B cell (primary cell): ENCODE measurements at regions not wholly inside any gene's neighbourhood (a gene's known extent, or its start where the extent isn't known, plus 50 kb on each side); places are given as distances from the start of the nearest gene placed in this dataset.

Experiments used
- ATAC-seq: fragments of 200-7000 bp; cut with Tn5 transposase; one replicate; pipeline ENCODE4 v1.10.0; 2021; ENCODE audit warnings: low read depth, mild to moderate bottlenecking, moderate number of reproducible peaks, moderate library complexity
- CTCF ChIA-PET: fragments of 350-600 bp; sonication (Branson Sonifier 250); formaldehyde crosslinking; loops from one replicate; lab custom pipeline; 2021; ENCODE audit warnings: antibody characterized with exemption, inconsistent platforms; lab: Charles Lee
- POLR2A ChIA-PET: fragments of 350-600 bp; sonication (Branson Sonifier 250); formaldehyde crosslinking; loops from one replicate; lab custom pipeline; 2021; ENCODE audit warnings: antibody characterized with exemption; lab: Charles Lee
- DNase-seq: peaks from one replicate; pipeline ENCODE4 v3.0.0; 2013
- H2AFZ ChIP-seq: 2 replicates; pipeline ENCODE4 v1.6.1; 2012; ENCODE audit warnings: mild to moderate bottlenecking, low read depth, low read length; ENCODE audit not compliant: insufficient read depth, poor library complexity, severe bottlenecking
- H3K27ac ChIP-seq, 2 donors: 1 replicate in 1 of 2; 2 replicates in 1 of 2; pipeline ENCODE4 v1.5.1; 2012 to 2013; ENCODE audit warnings: low read length in 2 of 2, mild to moderate bottlenecking in 2 of 2, moderate library complexity in 1 of 2
- H3K27me3 ChIP-seq, 4 experiments: fragments of 200-600 bp in 1 of 4; sonication (generic) in 1 of 4; replicated peaks in 1 of 4; 1 replicate in 2 of 4; 2 replicates in 2 of 4; pipeline versions ENCODE4 v1.6.1 to v1.7.0; 2013 to 2016; ENCODE audit warnings: low read length in 3 of 4, mild to moderate bottlenecking in 2 of 4, mixed read lengths in 1 of 4, moderate library complexity in 1 of 4; ENCODE audit not compliant: insufficient read depth in 4 of 4, control insufficient read depth in 3 of 4; ENCODE audit errors: control extremely low read depth in 1 of 4
- H3K36me3 ChIP-seq, 2 experiments: replicated peaks in 1 of 2; 1 replicate in 1 of 2; 2 replicates in 1 of 2; pipeline versions ENCODE4 v1.6.1 to v1.7.1; 2013; ENCODE audit warnings: low read length in 1 of 2; ENCODE audit not compliant: insufficient read depth in 2 of 2, control insufficient read depth in 1 of 2; ENCODE audit errors: control extremely low read depth in 1 of 2, extremely low read depth in 1 of 2
- H3K4me1 ChIP-seq, 2 donors: fragments of 200-600 bp in 1 of 2; sonication (generic) in 1 of 2; 1 replicate in 1 of 2; 2 replicates in 1 of 2; pipeline versions ENCODE4 v1.5.1 to v1.6.1; 2013 to 2017; ENCODE audit warnings: low read length in 2 of 2; ENCODE audit not compliant: control insufficient read depth in 2 of 2, insufficient read depth in 2 of 2
- H3K4me2 ChIP-seq: replicated peaks from 2 replicates; pipeline ENCODE3; 2012; ENCODE audit warnings: mild to moderate bottlenecking, low read depth, low read length; ENCODE audit not compliant: poor library complexity, severe bottlenecking
- H3K4me3 ChIP-seq, 5 experiments: fragments of 200-600 bp in 1 of 5; sonication (generic) in 1 of 5; 1 replicate in 3 of 5; 2 replicates in 2 of 5; pipeline versions ENCODE4 v1.5.1 to v1.7.0; 2011 to 2016; ENCODE audit warnings: low read length in 4 of 5, mild to moderate bottlenecking in 4 of 5, low read depth in 2 of 5, control low read depth in 1 of 5, moderate library complexity in 1 of 5; ENCODE audit not compliant: insufficient read depth in 1 of 5; ENCODE audit errors: control extremely low read depth in 1 of 5, extremely low read depth in 1 of 5
- H3K79me2 ChIP-seq: fragments of 200-600 bp; sonication (generic); one replicate; pipeline ENCODE4 v1.6.0; 2016; ENCODE audit warnings: low read length; ENCODE audit not compliant: control insufficient read depth, insufficient read depth
- H3K9ac ChIP-seq: fragments of 200-600 bp; sonication (generic); 2 replicates; pipeline ENCODE4 v1.6.1; 2017; ENCODE audit warnings: mild to moderate bottlenecking, low read length, moderate library complexity
- H3K9me3 ChIP-seq, 3 donors: one replicate each; pipeline versions ENCODE4 v1.6.1 to v1.7.1; 2013; ENCODE audit warnings: low read length in 2 of 3; ENCODE audit not compliant: control insufficient read depth in 2 of 3, insufficient read depth in 1 of 3; ENCODE audit errors: control extremely low read depth in 1 of 3
- H4K20me1 ChIP-seq: 2 replicates; pipeline ENCODE4 v1.6.0; 2012; ENCODE audit warnings: mild to moderate bottlenecking, low read length; ENCODE audit not compliant: insufficient read depth, control insufficient read depth, poor library complexity, severe bottlenecking
- H3K27ac Mint-ChIP-seq: one replicate; pipeline ENCODE4 v1.8.0; 2021; ENCODE audit warnings: mixed read lengths
- H3K27me3 Mint-ChIP-seq: one replicate; pipeline ENCODE4 v1.8.0; 2021; ENCODE audit warnings: mixed read lengths
- H3K4me1 Mint-ChIP-seq: one replicate; pipeline ENCODE4 v1.8.0; 2021; ENCODE audit warnings: mixed read lengths
- H3K4me3 Mint-ChIP-seq: one replicate; pipeline ENCODE4 v1.8.0; 2021; ENCODE audit warnings: mixed read lengths
- H3K9me3 Mint-ChIP-seq: one replicate; pipeline ENCODE4 v1.8.0; 2022; ENCODE audit warnings: mixed read lengths; ENCODE audit not compliant: insufficient read depth
- CTCF ChIP-seq: fragments of 200-600 bp; IDR thresholded peaks from one replicate; pipeline ENCODE4 v1.8.0; 2022; ENCODE audit warnings: antibody characterized with exemption, mild to moderate bottlenecking
- EZH2 ChIP-seq: IDR thresholded peaks from 2 replicates; pipeline ENCODE4 v1.6.1; 2012; ENCODE audit warnings: borderline replicate concordance, low read depth, mild to moderate bottlenecking, moderate library complexity, low read length; ENCODE audit not compliant: insufficient read depth, poor library complexity, severe bottlenecking
- WGBS: methylation state at CpG from one replicate; pipeline ENCODE4 v1.1.5; 2013; ENCODE audit warnings: missing lambda C conversion rate; ENCODE audit not compliant: insufficient coverage; 5-methylcytosine and 5-hydroxymethylcytosine counted together
- intact Hi-C: fragments of 100-400 bp; cut with micrococcal nuclease; formaldehyde crosslinking; loops from one replicate; pipeline ENCODE4 v1.10.0; 2022

- H3K27ac Mint-ChIP-seq = no peak overlapping the region
Measured at GRCh38 chr5:111865356-111865755, 108.4 kb upstream of the NREP start.

GRCh38 chr5:111863801-111864200 lies 106.8 kb upstream of the NREP start:
- H3K4me1 Mint-ChIP-seq = no peaks in the 10 kb centered on the region
- Histone ChIP-seq H3K9me3 (no peaks in the 10 kb centered on the region), H3K4me1 (no peaks in the 10 kb centered on the region), H3K79me2 (no peaks in the 10 kb centered on the region), H3K4me2 (no peak overlapping the region), H3K36me3 (no peaks in the 10 kb centered on the region), H3K27ac (no peak overlapping the region), H3K27me3 (no peaks in the 10 kb centered on the region), H4K20me1 (no peaks in the 10 kb centered on the region), H3K4me3 (no peak overlapping the region), H2AFZ (no peak overlapping the region), H3K9ac (no peak overlapping the region)
- H3K27ac Mint-ChIP-seq = no peak overlapping the region
- no CpG with 5 or more reads among the region's 1 CpG for WGBS
- DNase-seq (no peak), ATAC-seq (no peak)
- no peak overlapping the region for H3K4me3 Mint-ChIP-seq
- peaks cover 3% of the 10 kb centered on the region for H3K9me3 Mint-ChIP-seq
- TF ChIP-seq EZH2 = no peak
- no peak for TF ChIP-seq CTCF
- intact Hi-C loops = no loop called here
- H3K27me3 Mint-ChIP-seq = peaks cover 4% of the 10 kb centered on the region
- POLR2A ChIA-PET = no interaction called here
- CTCF ChIA-PET = no interaction called here

More at GRCh38 chr5:111865356-111865755, 108.4 kb upstream of the NREP start:
- peaks cover 3% of the 10 kb centered on the region for H3K9me3 Mint-ChIP-seq
- TF ChIP-seq EZH2 (no peak), CTCF (no peak)
- 100% methylated on average over 1 of the region's 3 CpGs for whole genome bisulfite sequencing
- no peaks in the 10 kb centered on the region for H3K27me3 Mint-ChIP-seq
- ATAC-seq (no peak), DNase-seq (no peak)
- Histone ChIP-seq H3K9ac (no peak overlapping the region), H3K4me3 (no peak overlapping the region), H3K36me3 (no peaks in the 10 kb centered on the region), H3K27ac (no peak overlapping the region), H2AFZ (no peak overlapping the region), H3K79me2 (no peaks in the 10 kb centered on the region), H3K4me2 (no peak overlapping the region), H3K27me3 (no peaks in the 10 kb centered on the region), H4K20me1 (no peaks in the 10 kb centered on the region), H3K9me3 (no peaks in the 10 kb centered on the region), H3K4me1 (no peaks in the 10 kb centered on the region)
- no peak overlapping the region for H3K4me3 Mint-ChIP-seq
- ChIA-PET POLR2A (no interaction called here), CTCF (no interaction called here)
- no peaks in the 10 kb centered on the region for H3K4me1 Mint-ChIP-seq
- intact Hi-C loops = no loop called here
